ENCODE measurements at regions not wholly inside any gene's neighbourhood (a gene's known extent, or its start where the extent isn't known, plus 50 kb on each side); places are given as distances from the start of the nearest gene placed in this dataset.
"Not testable (repeated sequence)": the region's sequence is repeated elsewhere in the genome, so short reads cannot be mapped to it uniquely, and the experiment has no call there.

DNA sequence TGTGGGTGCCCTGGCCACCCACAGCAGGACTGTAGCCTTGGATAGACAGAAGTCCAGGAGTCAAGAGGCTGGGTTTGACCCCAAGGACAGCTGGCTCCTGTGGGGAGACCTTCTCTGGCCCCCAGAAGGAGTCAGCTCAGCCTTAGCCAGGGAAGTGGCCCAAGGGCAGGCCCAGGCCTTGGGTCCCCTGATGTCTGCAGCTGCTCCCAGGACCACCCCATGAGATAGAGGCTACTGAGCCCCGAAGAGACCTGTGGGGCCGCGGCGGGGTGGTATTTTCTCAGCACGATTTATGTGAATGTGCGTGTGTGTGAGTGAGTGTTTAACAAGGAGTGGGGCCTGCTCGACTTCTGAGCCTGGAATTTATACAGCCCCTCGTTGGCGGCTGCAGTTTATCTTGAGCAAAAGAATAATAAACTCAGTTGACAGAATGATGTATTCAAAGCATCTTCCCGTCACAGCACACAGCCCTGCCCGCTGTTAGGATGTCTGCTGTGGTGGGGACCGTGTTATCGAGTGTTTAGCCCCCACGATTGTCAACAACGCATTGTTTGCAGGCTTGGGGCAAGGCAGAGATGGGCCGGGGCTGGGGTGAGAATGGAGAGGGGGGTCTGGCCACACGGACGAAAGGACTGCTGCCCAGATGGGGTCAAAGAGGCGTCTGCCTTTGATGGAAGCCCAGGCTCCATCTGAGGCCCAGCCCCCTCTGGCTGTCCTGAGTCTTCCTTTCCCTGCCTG, 163.3 kb downstream of the VEGFA start:
- no peak for DNase-seq (ENCODE audit: low spot score)
- in situ Hi-C loops (cut with HindIII; ENCODE audit: low sequenced_read_pairs) = no loop called here

DNA sequence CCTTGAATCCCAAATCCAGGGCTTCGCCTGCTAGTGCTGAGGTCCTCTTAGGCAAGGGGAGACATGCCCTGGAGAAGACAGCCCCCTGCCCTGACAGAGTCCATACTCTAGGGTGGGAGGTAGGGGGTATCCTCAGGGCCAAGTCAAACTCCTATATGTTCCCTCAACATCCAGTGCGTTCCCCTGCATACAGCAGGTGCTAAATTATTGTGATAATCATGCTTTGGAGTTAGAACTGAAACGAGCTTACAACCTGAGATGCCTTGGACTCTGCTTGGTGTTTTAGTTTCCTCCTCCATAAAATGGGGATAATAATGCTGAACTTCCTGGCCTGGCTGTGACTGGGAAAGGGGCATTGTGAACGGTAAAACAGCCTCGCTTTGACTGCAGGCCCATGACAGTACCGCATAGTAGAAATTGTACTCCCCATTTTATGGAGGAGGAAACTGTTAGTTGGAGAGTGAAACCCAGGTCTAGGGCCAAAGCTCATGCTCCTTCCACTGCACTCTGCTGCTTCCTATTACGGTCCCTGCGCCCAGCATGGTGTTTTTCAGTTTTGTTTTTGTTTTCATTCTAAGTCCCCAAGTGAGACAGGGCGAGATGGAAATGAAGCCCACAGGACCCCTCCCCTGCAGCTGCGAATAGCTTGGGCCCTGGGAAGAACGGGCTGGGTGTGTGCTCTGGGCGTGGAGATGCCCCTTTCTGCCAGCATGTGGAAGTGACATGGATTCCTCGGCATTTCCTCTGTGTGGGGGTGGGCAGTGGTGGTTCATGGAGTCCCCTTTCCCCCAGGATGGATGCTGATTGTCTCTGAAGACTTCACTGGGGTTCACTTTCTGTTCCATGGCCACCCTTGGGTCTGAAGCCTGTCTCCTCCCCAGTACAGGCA, 162.5 kb downstream of the VEGFA start:
- no peak for DNase-seq (ENCODE audit: low spot score)
- in situ Hi-C loops (cut with HindIII; ENCODE audit: low sequenced_read_pairs) = no loop called here

GRCh38 chr6:43931201-43931600, 161.2 kb downstream of the VEGFA start:
- no peak for DNase-seq (ENCODE audit: low spot score)

GRCh38 chr6:43930440-43931154, 160.6 kb downstream of the VEGFA start:
- in situ Hi-C loops (cut with HindIII; ENCODE audit: low sequenced_read_pairs) = no loop called here
- DNase-seq (ENCODE audit: low spot score) = no peak

More at GRCh38 chr6:43931201-43931600, 161.2 kb downstream of the VEGFA start:
- in situ Hi-C loops (cut with HindIII; ENCODE audit: low sequenced_read_pairs) = no loop called here

- in situ Hi-C loops (cut with HindIII; ENCODE audit: low sequenced_read_pairs) = no loop called here
- DNase-seq (ENCODE audit: low spot score) = no peak
Measured at GRCh38 chr6:43929511-43929910, 159.5 kb downstream of the VEGFA start.

- DNase-seq (ENCODE audit: low spot score) = no peak
- in situ Hi-C loops (cut with HindIII; ENCODE audit: low sequenced_read_pairs) = no loop called here
Measured at GRCh38 chr6:43927532-43928210, 157.7 kb downstream of the VEGFA start.

DNA sequence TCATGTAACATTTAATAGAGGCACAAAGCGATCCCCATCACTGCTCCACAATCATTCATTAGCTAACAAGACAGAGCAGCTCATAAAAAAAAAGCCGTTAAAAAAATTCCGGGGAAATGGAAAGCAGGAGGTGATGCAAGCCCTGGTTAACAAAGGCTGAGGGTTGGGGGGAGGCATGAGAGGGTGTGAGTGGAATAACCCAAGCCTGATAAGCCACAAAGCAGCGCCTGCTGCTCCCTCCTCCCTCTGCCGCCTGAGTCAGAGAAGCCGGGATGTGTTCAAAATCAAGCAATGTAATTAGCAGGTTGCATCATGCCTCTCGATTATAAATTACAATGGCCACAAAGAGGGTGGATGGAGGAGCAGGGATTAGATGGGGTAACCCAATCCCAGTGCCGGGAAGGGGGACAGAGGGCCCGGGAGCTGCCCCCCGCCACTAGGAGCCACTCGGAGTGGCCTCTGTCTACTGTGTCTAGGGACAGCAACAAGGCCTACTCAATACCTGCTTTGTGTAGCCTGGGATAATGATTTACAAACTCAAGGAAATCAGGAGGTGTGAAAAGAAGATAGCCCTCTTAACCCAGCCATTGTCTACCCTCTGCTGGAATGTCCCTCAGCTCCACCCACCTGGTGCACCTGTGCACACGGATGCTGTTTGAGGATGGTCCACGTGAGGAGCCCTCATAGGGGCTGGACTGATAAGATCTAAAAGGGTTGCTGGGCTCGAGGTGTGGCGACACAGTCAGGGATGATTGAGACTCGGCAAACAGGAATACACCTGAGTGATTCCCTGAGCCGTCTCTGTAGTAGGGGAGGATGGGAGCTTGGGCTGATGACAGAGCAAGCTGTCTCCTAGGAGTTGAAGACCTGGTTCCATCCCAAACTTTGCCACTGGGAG, 156.9 kb downstream of the VEGFA start:
- DNase-seq (ENCODE audit: low spot score) = no peak
- in situ Hi-C loops (cut with HindIII; ENCODE audit: low sequenced_read_pairs) = no loop called here

- in situ Hi-C loops (cut with HindIII; ENCODE audit: low sequenced_read_pairs); DNase-seq (ENCODE audit: low spot score): not testable (repeated sequence)
Measured at GRCh38 chr6:43925636-43926139, 155.7 kb downstream of the VEGFA start.

DNA sequence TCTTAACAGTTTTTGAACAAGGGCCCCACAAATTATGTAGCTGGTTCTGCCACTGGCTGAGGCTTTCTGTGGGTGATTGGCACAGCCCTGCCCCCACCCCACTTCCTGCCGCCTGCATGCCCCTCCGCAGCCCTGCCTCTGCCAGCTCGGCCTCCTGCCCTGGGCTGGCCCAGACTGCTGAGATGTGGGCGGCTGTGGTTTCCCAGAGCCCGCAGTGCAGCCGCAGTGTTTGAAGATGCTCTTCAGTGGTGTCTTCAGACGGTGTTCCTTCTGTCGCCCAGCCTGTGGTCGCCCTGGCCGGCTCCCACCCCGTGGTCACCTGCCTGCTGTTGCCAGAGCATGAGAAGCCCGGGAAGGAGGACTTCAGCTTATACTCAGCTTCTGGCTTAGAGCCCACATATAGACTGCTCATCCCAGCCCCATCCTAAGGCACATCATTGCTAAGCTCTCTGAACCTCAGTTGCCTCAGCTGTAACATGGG, 154.3 kb downstream of the VEGFA start:
- DNase-seq (ENCODE audit: low spot score) = no peak
- in situ Hi-C loops (cut with HindIII; ENCODE audit: low sequenced_read_pairs) = no loop called here

DNA sequence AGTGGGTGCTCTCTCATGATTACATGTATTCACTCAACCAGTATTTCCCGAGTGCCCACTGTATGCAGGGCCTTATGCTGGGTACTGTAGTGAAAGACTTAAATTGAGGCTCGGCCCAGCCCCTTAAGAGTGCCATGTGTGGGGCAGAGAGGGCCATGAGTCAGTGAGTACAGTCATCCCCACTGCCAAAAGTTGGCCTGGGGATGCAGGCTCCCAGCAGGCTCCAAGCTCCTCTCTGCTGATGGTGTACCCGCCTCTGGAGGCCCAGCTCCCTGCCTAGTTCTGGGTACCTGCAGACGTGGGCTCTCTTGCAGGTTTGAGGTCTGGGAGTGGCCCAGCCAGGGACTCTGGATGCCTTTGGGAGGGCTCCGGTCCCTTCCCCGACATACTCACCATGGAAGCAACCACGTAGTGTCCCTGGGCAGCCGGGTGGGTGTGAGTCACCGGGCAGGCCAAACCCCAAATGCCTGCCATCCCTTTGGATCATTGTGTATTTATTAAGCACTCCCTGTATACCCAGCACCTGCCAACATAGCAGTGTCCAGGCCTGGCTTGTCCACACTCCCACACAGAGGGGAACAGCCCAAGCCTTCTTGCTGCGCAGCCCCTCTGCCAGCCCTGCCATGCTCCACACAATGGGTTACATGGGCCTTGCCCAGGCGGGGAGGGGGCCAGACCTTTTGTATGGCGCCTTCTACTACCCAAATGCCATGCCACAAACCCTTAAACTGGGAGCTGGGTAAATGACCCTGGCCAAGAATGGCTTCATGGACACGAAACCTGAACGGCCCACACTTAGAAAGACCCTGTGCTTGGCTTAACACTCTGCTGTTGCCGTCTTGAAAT, 153.6 kb downstream of the VEGFA start:
- in situ Hi-C loops (cut with HindIII; ENCODE audit: low sequenced_read_pairs) = no loop called here
- no peak for DNase-seq (ENCODE audit: low spot score)

- in situ Hi-C loops (cut with HindIII; ENCODE audit: low sequenced_read_pairs) = no loop called here
- no peak for DNase-seq (ENCODE audit: low spot score)
Measured at GRCh38 chr6:43922426-43923375, 152.7 kb downstream of the VEGFA start.

DNA sequence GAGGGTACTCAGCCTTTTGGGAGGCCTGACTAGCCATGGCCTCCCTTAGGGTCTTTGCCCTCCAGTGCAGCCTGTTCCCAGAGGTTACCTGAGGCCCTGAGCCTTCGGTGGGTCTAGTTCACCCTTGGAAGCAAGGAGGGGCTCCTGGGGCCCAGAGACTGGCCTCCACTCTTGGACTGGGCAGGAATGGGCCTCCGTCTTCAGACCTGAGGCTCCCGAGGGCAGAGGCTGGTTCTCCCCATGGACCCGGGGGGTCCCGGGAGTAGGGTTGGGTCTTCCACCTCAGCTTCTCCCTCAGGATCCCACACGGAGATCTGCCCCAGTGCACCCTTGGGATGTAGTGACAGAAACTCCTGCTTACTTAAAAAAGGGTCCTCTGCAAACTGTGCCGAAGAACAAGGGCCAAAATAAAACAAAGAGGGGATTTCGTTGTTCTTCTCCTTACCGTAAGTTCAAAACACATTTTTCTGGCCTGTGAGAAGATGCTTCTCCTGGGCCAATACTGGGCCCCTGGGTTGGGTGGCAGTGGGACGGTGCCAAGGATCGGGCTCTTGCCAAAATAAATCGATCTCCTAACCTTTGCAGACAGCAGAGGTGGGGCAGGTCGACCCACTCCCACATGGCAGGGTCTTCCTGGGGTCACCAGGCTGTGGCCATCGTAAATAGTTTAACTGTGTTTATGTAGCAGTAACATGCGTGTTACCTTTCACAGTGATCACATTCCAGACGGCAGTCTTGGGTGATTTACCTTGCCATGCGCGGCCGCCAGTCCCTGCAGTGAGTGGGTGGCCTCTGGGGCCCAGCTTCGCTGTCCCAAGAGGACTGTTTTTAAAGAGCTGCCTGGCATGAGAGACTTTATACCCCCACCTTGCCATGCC, 151.8 kb downstream of the VEGFA start:
- no peak for DNase-seq (ENCODE audit: low spot score)

GRCh38 chr6:43921039-43921438, 151.0 kb downstream of the VEGFA start:
- in situ Hi-C loops (cut with HindIII; ENCODE audit: low sequenced_read_pairs) = no loop called here
- DNase-seq (ENCODE audit: low spot score) = no peak

More for the DNA sequence above, 151.8 kb downstream of the VEGFA start:
- in situ Hi-C loops (cut with HindIII; ENCODE audit: low sequenced_read_pairs) = no loop called here

GRCh38 chr6:43919774-43920173, 149.8 kb downstream of the VEGFA start:
- no peak for DNase-seq (ENCODE audit: low spot score)
- in situ Hi-C loops (cut with HindIII; ENCODE audit: low sequenced_read_pairs) = no loop called here

- DNase-seq (ENCODE audit: low spot score) = no peak
- in situ Hi-C loops (cut with HindIII; ENCODE audit: low sequenced_read_pairs) = no loop called here
Measured at GRCh38 chr6:43917878-43918382, 147.9 kb downstream of the VEGFA start.

Data from G401 (cell line).